ENCODE measurements at regions not wholly inside any gene's neighbourhood (a gene's known extent, or its start where the extent isn't known, plus 50 kb on each side); places are given as distances from the start of the nearest gene placed in this dataset.
A peak's percentile ranks its signal among the peaks of the same experiment; 100 is the strongest.
"Not testable (repeated sequence)": the region's sequence is repeated elsewhere in the genome, so short reads cannot be mapped to it uniquely, and the experiment has no call there.

GRCh38 chr10:124194199-124194824 is 100.9 kb upstream of the CHST15 start:
- Histone ChIP-seq H3K4me1 (no peaks in the 10 kb centered on the region), H3K9me3 (no peaks in the 10 kb centered on the region), H3K27ac (no peak overlapping the region), H3K27me3 (no peaks in the 10 kb centered on the region), H3K36me3 (no peaks in the 10 kb centered on the region), H3K4me3 (no peak overlapping the region)
- DNase-seq: peak in 1 of 3 donors; percentile 21
- intact Hi-C loops (cut with DNase I): no loop called here
- whole genome bisulfite sequencing (ENCODE audit: insufficient coverage, low coverage, low lambda C conversion rate, missing lambda C conversion rate): 33% methylated on average over 2 of the region's 2 CpGs
- no peak for ATAC-seq
- TF ChIP-seq CTCF (IDR thresholded peaks at IDR 0.05) (no peak), POLR2A (IDR thresholded peaks at IDR 0.05) (no peak)

- intact Hi-C loops (cut with DNase I): no loop called here
- ATAC-seq: no peak
- TF ChIP-seq CTCF (IDR thresholded peaks at IDR 0.05) (no peak), POLR2A (IDR thresholded peaks at IDR 0.05) (no peak)
Measured at GRCh38 chr10:124193309-124193696, 99.9 kb upstream of the CHST15 start.

GRCh38 chr10:124192664-124193308 is 99.4 kb upstream of the CHST15 start:
- ATAC-seq; intact Hi-C loops (cut with DNase I); H3K4me3 ChIP-seq; H3K27me3 ChIP-seq; H3K27ac ChIP-seq; H3K4me1 ChIP-seq; H3K36me3 ChIP-seq; H3K9me3 ChIP-seq: not testable (repeated sequence)
- peak in 2 of 4 donors; percentile 7 to 9 for TF ChIP-seq CTCF (IDR thresholded peaks at IDR 0.05)
- WGBS (ENCODE audit: insufficient coverage, low coverage, low lambda C conversion rate, missing lambda C conversion rate): 33% methylated on average over 1 of the region's 5 CpGs
- peak in 1 of 3 donors; percentile 39 for DNase-seq

More at GRCh38 chr10:124193309-124193696, 99.9 kb upstream of the CHST15 start:
- DNase-seq: peak in 1 of 3 donors; percentile 34
- Histone ChIP-seq H3K27me3 (no peaks in the 10 kb centered on the region), H3K9me3 (no peaks in the 10 kb centered on the region), H3K4me3 (no peak overlapping the region), H3K36me3 (no peaks in the 10 kb centered on the region), H3K27ac (no peak overlapping the region), H3K4me1 (no peaks in the 10 kb centered on the region)
- 69% methylated on average over 3 of the region's 8 CpGs for whole genome bisulfite sequencing (ENCODE audit: insufficient coverage, low coverage, low lambda C conversion rate, missing lambda C conversion rate)

GRCh38 chr10:124190476-124190875 is 97.1 kb upstream of the CHST15 start:
- H3K36me3 ChIP-seq; intact Hi-C loops (cut with DNase I); H3K9me3 ChIP-seq; H3K27me3 ChIP-seq; DNase-seq; H3K27ac ChIP-seq; H3K4me3 ChIP-seq; H3K4me1 ChIP-seq; ATAC-seq: not testable (repeated sequence)
- WGBS (ENCODE audit: insufficient coverage, low coverage, low lambda C conversion rate, missing lambda C conversion rate): 45% methylated on average over 2 of the region's 2 CpGs

GRCh38 chr10:124186956-124187355 is 93.6 kb upstream of the CHST15 start:
- Histone ChIP-seq H3K4me1 (no peaks in the 10 kb centered on the region), H3K27ac (no peak overlapping the region), H3K9me3 (no peaks in the 10 kb centered on the region), H3K36me3 (no peaks in the 10 kb centered on the region), H3K27me3 (no peaks in the 10 kb centered on the region), H3K4me3 (no peak overlapping the region)
- TF ChIP-seq POLR2A (IDR thresholded peaks at IDR 0.05) (no peak), CTCF (IDR thresholded peaks at IDR 0.05) (no peak)
- DNase-seq (peak in 1 of 3 donors; percentile 36), ATAC-seq (no peak)
- whole genome bisulfite sequencing (ENCODE audit: insufficient coverage, low coverage, low lambda C conversion rate, missing lambda C conversion rate): 73% methylated on average over 4 of the region's 7 CpGs
- intact Hi-C loops (cut with DNase I): no loop called here
